ENCODE measurements at regions not wholly inside any gene's neighbourhood (a gene's known extent, or its start where the extent isn't known, plus 50 kb on each side); places are given as distances from the start of the nearest gene placed in this dataset.
"Not testable (repeated sequence)": the region's sequence is repeated elsewhere in the genome, so short reads cannot be mapped to it uniquely, and the experiment has no call there.

DNA sequence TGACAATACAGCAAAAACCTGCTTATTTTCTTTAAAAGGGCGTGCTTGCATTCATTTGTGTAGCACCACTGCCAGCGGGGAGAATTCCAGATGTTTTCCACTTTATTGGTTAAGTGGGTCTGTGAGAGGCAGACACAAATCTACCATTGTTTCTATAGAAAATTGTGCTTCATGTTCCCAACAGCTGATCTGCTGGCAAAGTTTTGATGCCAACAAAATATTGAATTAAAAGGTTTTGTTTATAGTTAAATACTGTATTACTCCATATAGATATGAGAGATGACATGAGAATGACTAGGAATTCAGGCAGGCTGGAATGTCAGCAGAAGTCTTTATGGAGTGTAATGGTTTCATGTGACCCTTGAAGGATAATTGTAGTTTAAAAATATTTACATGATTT lies 182.7 kb downstream of the MC4R start:
- Histone ChIP-seq H3K4me1 (ENCODE audit: control insufficient read depth in 2 of 2, insufficient read depth in 2 of 2, low read length in 1 of 2) (no peaks in the 10 kb centered on the region), H3K36me3 (ENCODE audit: control insufficient read depth in 2 of 2, insufficient read depth in 2 of 2, low read length in 1 of 2) (no peaks in the 10 kb centered on the region), H3K4me3 (ENCODE audit: low read depth in 1 of 2, low read length in 2 of 2) (no peak overlapping the region), H3K9me3 (ENCODE audit: control insufficient read depth in 2 of 2, insufficient read depth in 1 of 2, low read depth in 1 of 2, low read length in 1 of 2) (no peaks in the 10 kb centered on the region), H3K27me3 (ENCODE audit: control insufficient read depth in 1 of 2, insufficient read depth in 2 of 2, low read length in 2 of 2) (no peaks in the 10 kb centered on the region), H3K27ac (ENCODE audit: low read depth in 2 of 2, low read length in 1 of 2) (no peak overlapping the region)
- WGBS, 2 donors = 72 to 78% methylated on average over 2 of the region's 2 CpGs

DNA sequence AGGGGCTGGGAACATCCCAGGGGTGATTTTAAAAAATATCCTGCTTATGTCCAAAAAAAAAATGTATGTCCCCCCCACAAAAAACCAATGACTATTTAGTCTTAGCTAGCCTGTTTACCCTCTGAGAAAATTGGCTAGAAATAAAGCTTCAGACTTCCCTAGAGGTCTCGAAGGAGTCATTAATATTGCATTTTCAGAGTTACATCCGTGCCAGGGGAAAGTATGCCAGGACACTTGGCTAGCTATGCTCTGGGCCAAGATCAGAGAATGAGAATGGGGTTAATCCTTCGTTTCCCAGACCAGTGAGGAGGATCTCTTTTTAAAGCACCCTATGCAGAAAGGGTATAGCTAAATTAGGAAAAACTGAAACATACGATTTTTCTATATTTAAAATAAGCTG lies 183.6 kb downstream of the MC4R start:
- H3K4me3 ChIP-seq (ENCODE audit: low read depth in 1 of 2, low read length in 2 of 2) = no peak overlapping the region
- 26 to 36% methylated on average over 4 of the region's 4 CpGs for WGBS, 2 donors
- no peaks in the 10 kb centered on the region for H3K36me3 ChIP-seq (ENCODE audit: control insufficient read depth in 2 of 2, insufficient read depth in 2 of 2, low read length in 1 of 2)
- no peak overlapping the region for H3K27ac ChIP-seq (ENCODE audit: low read depth in 2 of 2, low read length in 1 of 2)
- no peaks in the 10 kb centered on the region for H3K27me3 ChIP-seq (ENCODE audit: control insufficient read depth in 1 of 2, insufficient read depth in 2 of 2, low read length in 2 of 2)
- H3K9me3 ChIP-seq (ENCODE audit: control insufficient read depth in 2 of 2, insufficient read depth in 1 of 2, low read depth in 1 of 2, low read length in 1 of 2) = no peaks in the 10 kb centered on the region
- H3K4me1 ChIP-seq (ENCODE audit: control insufficient read depth in 2 of 2, insufficient read depth in 2 of 2, low read length in 1 of 2) = no peaks in the 10 kb centered on the region

DNA sequence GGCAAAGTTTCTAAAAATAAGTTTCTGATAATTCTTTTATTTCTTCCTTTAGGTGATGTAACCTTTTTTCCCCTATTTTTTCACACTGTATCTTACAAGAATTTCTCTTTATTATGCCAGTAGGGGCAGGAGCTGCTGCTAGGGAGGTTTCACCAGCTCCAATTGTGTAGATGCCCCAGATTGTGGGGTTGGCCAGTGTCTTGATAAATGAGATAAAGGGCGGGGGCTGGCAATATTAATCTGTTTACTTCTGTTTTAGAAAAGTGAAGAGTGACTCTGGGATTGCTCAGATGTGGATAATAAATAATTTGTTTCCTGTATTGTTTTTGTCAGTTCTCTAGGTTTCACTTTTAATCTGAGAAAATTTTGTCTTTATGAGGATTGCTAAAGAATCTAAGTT lies 190.4 kb downstream of the MC4R start:
- no peak overlapping the region for H3K27ac ChIP-seq (ENCODE audit: low read depth in 2 of 2, low read length in 1 of 2)
- H3K27me3 ChIP-seq (ENCODE audit: control insufficient read depth in 1 of 2, insufficient read depth in 2 of 2, low read length in 2 of 2) = no peaks in the 10 kb centered on the region
- H3K36me3 ChIP-seq (ENCODE audit: control insufficient read depth in 2 of 2, insufficient read depth in 2 of 2, low read length in 1 of 2) = no peaks in the 10 kb centered on the region
- peaks cover 0 to 4% of the 10 kb centered on the region in 2 donors for H3K9me3 ChIP-seq (ENCODE audit: control insufficient read depth in 2 of 2, insufficient read depth in 1 of 2, low read depth in 1 of 2, low read length in 1 of 2)
- WGBS, 2 donors = 31 to 58% methylated on average over 1 of the region's 1 CpG
- H3K4me3 ChIP-seq (ENCODE audit: low read depth in 1 of 2, low read length in 2 of 2) = no peak overlapping the region
- no peaks in the 10 kb centered on the region for H3K4me1 ChIP-seq (ENCODE audit: control insufficient read depth in 2 of 2, insufficient read depth in 2 of 2, low read length in 1 of 2)

DNA sequence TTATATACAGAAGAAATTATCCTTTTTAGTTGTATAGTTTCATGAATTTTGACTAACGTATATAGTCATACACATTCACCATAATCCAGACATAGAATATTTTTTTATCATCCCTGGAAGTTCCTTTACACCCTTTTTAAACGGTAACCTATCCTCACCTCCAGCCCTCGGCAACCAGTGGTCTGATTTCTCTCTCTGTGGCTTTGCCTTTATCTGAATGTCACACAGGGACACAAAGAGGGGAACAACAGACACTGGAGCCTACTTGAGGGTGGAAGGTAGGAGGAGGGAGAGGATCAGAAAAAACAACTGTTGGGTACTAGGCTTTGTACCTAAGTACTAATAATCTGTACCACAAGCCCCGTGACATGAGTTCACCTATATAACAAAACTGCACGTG lies 191.9 kb downstream of the MC4R start:
- no peaks in the 10 kb centered on the region for H3K4me1 ChIP-seq (ENCODE audit: control insufficient read depth in 2 of 2, insufficient read depth in 2 of 2, low read length in 1 of 2)
- no peaks in the 10 kb centered on the region for H3K36me3 ChIP-seq (ENCODE audit: control insufficient read depth in 2 of 2, insufficient read depth in 2 of 2, low read length in 1 of 2)
- H3K4me3 ChIP-seq (ENCODE audit: low read depth in 1 of 2, low read length in 2 of 2) = no peak overlapping the region
- no peaks in the 10 kb centered on the region for H3K27me3 ChIP-seq (ENCODE audit: control insufficient read depth in 1 of 2, insufficient read depth in 2 of 2, low read length in 2 of 2)
- WGBS, 2 donors = 79 to 81% methylated on average over 5 of the region's 5 CpGs
- H3K27ac ChIP-seq (ENCODE audit: low read depth in 2 of 2, low read length in 1 of 2) = no peak overlapping the region
- H3K9me3 ChIP-seq (ENCODE audit: control insufficient read depth in 2 of 2, insufficient read depth in 1 of 2, low read depth in 1 of 2, low read length in 1 of 2) = peaks cover 0 to 4% of the 10 kb centered on the region in 2 donors

DNA sequence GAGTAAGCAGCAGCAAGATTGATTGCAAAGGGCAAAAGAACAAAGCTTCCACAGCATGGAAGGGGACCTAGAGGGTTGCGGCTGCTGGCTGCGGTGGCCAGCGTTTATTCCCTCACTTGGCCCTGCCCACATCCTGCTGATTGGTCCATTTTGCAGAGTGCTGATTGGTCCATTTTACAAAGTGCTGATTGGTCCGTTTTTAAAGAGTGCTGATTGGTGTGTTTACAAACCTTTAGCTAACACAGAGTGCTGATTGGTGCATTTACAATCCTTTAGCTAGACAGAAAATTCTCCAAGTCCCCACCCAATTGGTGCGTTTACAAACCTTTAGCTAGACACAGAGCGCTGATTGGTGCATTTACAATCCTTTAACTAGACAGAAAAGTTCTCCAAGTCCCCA lies 194.4 kb downstream of the MC4R start:
- H3K27me3 ChIP-seq (ENCODE audit: control insufficient read depth in 1 of 2, insufficient read depth in 2 of 2, low read length in 2 of 2); H3K4me1 ChIP-seq (ENCODE audit: control insufficient read depth in 2 of 2, insufficient read depth in 2 of 2, low read length in 1 of 2); H3K36me3 ChIP-seq (ENCODE audit: control insufficient read depth in 2 of 2, insufficient read depth in 2 of 2, low read length in 1 of 2); H3K27ac ChIP-seq (ENCODE audit: low read depth in 2 of 2, low read length in 1 of 2); H3K4me3 ChIP-seq (ENCODE audit: low read depth in 1 of 2, low read length in 2 of 2); H3K9me3 ChIP-seq (ENCODE audit: control insufficient read depth in 2 of 2, insufficient read depth in 1 of 2, low read depth in 1 of 2, low read length in 1 of 2): not testable (repeated sequence)
- 87 to 88% methylated on average over 6 of the region's 6 CpGs for WGBS, 2 donors

DNA sequence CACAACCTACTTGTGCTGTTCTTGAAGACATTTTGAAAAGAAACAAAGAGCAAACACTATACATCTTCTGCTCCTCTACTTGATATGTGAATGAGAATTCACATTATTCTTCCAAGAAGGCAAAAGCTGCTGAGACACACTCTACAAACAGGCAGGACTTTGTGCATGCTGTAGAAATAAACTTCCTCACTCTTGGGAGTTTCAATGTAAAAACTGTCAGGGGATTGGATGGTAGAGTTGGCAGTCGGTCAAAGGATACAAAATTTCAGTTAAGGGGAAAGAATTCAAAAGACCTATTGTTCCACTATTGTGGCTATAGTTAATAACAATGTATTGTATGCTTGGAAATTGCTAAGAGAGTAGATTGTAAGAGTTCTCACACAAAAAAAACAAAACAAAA lies 196.3 kb downstream of the MC4R start:
- 21 to 33% methylated on average over 1 of the region's 1 CpG for WGBS, 2 donors
- no peaks in the 10 kb centered on the region for H3K27me3 ChIP-seq (ENCODE audit: control insufficient read depth in 1 of 2, insufficient read depth in 2 of 2, low read length in 2 of 2)
- H3K9me3 ChIP-seq (ENCODE audit: control insufficient read depth in 2 of 2, insufficient read depth in 1 of 2, low read depth in 1 of 2, low read length in 1 of 2) = peaks cover 0 to 4% of the 10 kb centered on the region in 2 donors
- no peak overlapping the region for H3K4me3 ChIP-seq (ENCODE audit: low read depth in 1 of 2, low read length in 2 of 2)
- no peaks in the 10 kb centered on the region for H3K36me3 ChIP-seq (ENCODE audit: control insufficient read depth in 2 of 2, insufficient read depth in 2 of 2, low read length in 1 of 2)
- no peak overlapping the region for H3K27ac ChIP-seq (ENCODE audit: low read depth in 2 of 2, low read length in 1 of 2)
- H3K4me1 ChIP-seq (ENCODE audit: control insufficient read depth in 2 of 2, insufficient read depth in 2 of 2, low read length in 1 of 2) = no peaks in the 10 kb centered on the region

DNA sequence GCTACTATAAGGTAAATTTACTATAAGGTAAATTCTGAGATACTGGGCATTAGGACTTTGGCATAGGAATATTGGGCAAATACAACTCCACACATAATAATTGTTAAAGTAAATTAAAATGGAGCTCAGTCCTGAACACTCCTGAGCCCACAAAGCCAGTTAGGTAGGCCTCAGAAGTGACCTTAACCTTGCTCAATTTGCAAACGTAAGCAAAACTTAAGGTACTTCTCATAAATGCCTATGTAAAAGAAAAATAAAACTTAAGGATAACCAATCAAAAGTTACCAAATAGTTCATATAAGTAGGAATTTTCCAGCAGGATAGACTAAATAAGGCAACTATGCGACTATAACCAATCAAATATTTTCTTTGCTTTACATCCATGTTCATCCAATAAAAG lies 197.7 kb downstream of the MC4R start:
- Histone ChIP-seq H3K27me3 (ENCODE audit: control insufficient read depth in 1 of 2, insufficient read depth in 2 of 2, low read length in 2 of 2) (no peaks in the 10 kb centered on the region), H3K9me3 (ENCODE audit: control insufficient read depth in 2 of 2, insufficient read depth in 1 of 2, low read depth in 1 of 2, low read length in 1 of 2) (peaks cover 0 to 4% of the 10 kb centered on the region in 2 donors), H3K27ac (ENCODE audit: low read depth in 2 of 2, low read length in 1 of 2) (no peak overlapping the region), H3K36me3 (ENCODE audit: control insufficient read depth in 2 of 2, insufficient read depth in 2 of 2, low read length in 1 of 2) (no peaks in the 10 kb centered on the region), H3K4me1 (ENCODE audit: control insufficient read depth in 2 of 2, insufficient read depth in 2 of 2, low read length in 1 of 2) (no peaks in the 10 kb centered on the region), H3K4me3 (ENCODE audit: low read depth in 1 of 2, low read length in 2 of 2) (no peak overlapping the region)
- WGBS, 2 donors = 49 to 65% methylated on average over 2 of the region's 2 CpGs

DNA sequence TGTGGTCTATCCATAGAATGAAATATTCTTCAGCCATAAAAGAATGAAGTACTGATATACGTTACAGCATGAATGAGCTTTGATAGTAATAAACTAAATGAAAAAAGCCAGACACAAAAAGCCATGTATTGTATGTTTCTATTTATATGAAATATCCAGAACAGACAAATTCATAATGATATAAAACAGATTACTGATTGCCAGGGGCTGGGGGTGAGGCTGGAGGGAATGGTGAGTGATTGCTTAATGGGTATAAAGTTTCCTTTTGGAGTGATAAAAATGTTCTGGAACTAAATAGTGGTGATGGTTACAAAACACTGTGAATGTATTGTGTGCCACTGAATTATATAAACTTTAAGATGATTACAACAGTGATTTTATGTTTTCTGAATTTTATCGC lies 200.5 kb downstream of the MC4R start:
- no peak overlapping the region for H3K4me3 ChIP-seq (ENCODE audit: low read depth in 1 of 2, low read length in 2 of 2)
- H3K27me3 ChIP-seq (ENCODE audit: control insufficient read depth in 1 of 2, insufficient read depth in 2 of 2, low read length in 2 of 2) = no peaks in the 10 kb centered on the region
- 91 to 92% methylated on average over 2 of the region's 2 CpGs for WGBS, 2 donors
- H3K4me1 ChIP-seq (ENCODE audit: control insufficient read depth in 2 of 2, insufficient read depth in 2 of 2, low read length in 1 of 2) = no peaks in the 10 kb centered on the region
- no peaks in the 10 kb centered on the region for H3K36me3 ChIP-seq (ENCODE audit: control insufficient read depth in 2 of 2, insufficient read depth in 2 of 2, low read length in 1 of 2)
- peaks cover 0 to 2% of the 10 kb centered on the region in 2 donors for H3K9me3 ChIP-seq (ENCODE audit: control insufficient read depth in 2 of 2, insufficient read depth in 1 of 2, low read depth in 1 of 2, low read length in 1 of 2)
- no peak overlapping the region for H3K27ac ChIP-seq (ENCODE audit: low read depth in 2 of 2, low read length in 1 of 2)

DNA sequence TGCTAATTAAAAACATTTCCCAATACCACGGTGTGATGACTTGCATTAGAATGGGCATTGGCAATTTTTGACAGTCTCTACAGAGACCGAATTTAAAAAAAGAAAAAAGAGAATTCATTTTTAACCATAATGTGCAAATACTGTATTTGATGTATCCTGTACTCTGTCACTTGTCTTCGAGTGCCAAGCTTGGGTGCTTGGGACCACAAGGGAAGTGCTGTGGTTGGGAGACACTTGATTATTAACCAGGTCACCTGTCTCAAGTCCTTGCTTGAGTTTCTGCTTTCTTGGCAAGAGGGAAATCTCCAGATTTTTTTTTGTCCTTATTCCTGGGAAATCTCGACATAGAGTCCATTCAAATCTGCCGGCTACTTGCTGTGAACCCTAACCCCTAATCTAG lies 209.0 kb downstream of the MC4R start:
- WGBS, 2 donors = 81 to 83% methylated on average over 5 of the region's 5 CpGs
- Histone ChIP-seq H3K27ac (ENCODE audit: low read depth in 2 of 2, low read length in 1 of 2) (no peak overlapping the region), H3K4me1 (ENCODE audit: control insufficient read depth in 2 of 2, insufficient read depth in 2 of 2, low read length in 1 of 2) (no peaks in the 10 kb centered on the region), H3K36me3 (ENCODE audit: control insufficient read depth in 2 of 2, insufficient read depth in 2 of 2, low read length in 1 of 2) (no peaks in the 10 kb centered on the region), H3K9me3 (ENCODE audit: control insufficient read depth in 2 of 2, insufficient read depth in 1 of 2, low read depth in 1 of 2, low read length in 1 of 2) (peaks cover 0 to 2% of the 10 kb centered on the region in 2 donors), H3K4me3 (ENCODE audit: low read depth in 1 of 2, low read length in 2 of 2) (no peak overlapping the region), H3K27me3 (ENCODE audit: control insufficient read depth in 1 of 2, insufficient read depth in 2 of 2, low read length in 2 of 2) (no peaks in the 10 kb centered on the region)

DNA sequence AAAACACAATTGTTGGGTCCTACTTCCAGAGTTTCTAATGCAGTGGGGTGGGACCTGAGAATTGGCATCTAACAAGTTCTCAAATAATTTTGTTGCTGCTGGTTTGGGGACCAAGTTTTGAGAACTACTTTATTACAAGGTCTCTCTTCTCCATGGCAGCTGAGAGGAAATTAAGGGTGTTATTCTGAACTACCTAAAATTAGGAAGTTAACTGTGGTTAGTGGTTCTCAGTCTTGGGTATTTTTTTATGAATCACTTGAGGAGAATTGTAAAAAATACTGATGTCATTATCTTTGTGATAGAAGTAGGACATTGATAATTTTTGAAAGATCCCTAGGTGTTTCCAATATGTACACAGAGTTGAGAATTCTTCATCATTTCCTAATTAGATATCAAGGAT lies 210.2 kb downstream of the MC4R start:
- Histone ChIP-seq H3K27ac (ENCODE audit: low read depth in 2 of 2, low read length in 1 of 2) (no peak overlapping the region), H3K36me3 (ENCODE audit: control insufficient read depth in 2 of 2, insufficient read depth in 2 of 2, low read length in 1 of 2) (no peaks in the 10 kb centered on the region), H3K27me3 (ENCODE audit: control insufficient read depth in 1 of 2, insufficient read depth in 2 of 2, low read length in 2 of 2) (no peaks in the 10 kb centered on the region), H3K4me3 (ENCODE audit: low read depth in 1 of 2, low read length in 2 of 2) (no peak overlapping the region), H3K4me1 (ENCODE audit: control insufficient read depth in 2 of 2, insufficient read depth in 2 of 2, low read length in 1 of 2) (no peaks in the 10 kb centered on the region), H3K9me3 (ENCODE audit: control insufficient read depth in 2 of 2, insufficient read depth in 1 of 2, low read depth in 1 of 2, low read length in 1 of 2) (no peaks in the 10 kb centered on the region)

Measured in esophagus (tissue), 2 donors.